ENCODE measurements at regions not wholly inside any gene's neighbourhood (a gene's known extent, or its start where the extent isn't known, plus 50 kb on each side); places are given as distances from the start of the nearest gene placed in this dataset.
"Not testable (repeated sequence)": the region's sequence is repeated elsewhere in the genome, so short reads cannot be mapped to it uniquely, and the experiment has no call there.

DNA sequence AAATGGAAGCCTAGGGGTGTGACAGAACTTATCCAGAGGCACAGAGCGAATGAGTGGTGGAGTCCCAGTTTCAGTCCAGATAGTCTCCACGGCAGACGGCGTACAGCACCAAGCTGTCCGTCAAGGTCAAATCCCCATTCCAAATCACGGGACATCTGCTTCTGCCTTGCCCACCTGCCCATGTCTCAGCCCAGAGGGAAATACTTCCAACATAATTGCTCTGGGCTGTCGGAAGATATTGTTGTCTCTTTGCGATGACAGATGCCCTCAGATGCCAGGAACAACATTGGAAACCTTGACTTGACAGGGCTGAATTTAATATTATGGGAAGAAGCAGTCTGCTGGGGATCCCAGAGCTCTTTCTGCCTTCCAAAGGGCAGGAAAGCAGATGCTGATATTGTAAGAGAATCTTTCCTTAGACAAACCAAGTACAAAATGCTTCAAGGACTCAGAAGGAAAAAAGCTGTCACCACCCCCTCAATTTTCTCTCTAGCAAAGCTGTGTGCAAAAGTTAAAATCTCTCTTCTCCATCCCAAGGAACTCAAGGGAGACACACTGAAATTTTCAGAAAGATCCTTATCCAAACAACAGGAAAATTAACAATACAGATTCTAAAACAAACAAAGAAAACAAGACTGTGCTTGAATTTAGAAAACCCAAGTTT, 364.0 kb downstream of the LRATD1 start:
- H3K27me3 ChIP-seq (ENCODE audit: insufficient read depth, poor library complexity, severe bottlenecking): no peaks in the 10 kb centered on the region
- H3K4me3 ChIP-seq (replicated peaks; ENCODE audit: insufficient read depth, low read length): no peak overlapping the region
- no peak for TF ChIP-seq SPI1 (IDR thresholded peaks at IDR 0.05; ENCODE audit: borderline replicate concordance, low read depth)
- TF ChIP-seq, protein P1, sequence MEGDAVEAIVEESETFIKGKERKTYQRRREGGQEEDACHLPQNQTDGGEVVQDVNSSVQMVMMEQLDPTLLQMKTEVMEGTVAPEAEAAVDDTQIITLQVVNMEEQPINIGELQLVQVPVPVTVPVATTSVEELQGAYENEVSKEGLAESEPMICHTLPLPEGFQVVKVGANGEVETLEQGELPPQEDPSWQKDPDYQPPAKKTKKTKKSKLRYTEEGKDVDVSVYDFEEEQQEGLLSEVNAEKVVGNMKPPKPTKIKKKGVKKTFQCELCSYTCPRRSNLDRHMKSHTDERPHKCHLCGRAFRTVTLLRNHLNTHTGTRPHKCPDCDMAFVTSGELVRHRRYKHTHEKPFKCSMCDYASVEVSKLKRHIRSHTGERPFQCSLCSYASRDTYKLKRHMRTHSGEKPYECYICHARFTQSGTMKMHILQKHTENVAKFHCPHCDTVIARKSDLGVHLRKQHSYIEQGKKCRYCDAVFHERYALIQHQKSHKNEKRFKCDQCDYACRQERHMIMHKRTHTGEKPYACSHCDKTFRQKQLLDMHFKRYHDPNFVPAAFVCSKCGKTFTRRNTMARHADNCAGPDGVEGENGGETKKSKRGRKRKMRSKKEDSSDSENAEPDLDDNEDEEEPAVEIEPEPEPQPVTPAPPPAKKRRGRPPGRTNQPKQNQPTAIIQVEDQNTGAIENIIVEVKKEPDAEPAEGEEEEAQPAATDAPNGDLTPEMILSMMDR (IDR thresholded peaks at IDR 0.05; ENCODE audit: insufficient read depth, low read length): no peak
- no peak for DNase-seq (ENCODE audit: low read depth in 1 of 2, low spot score in 1 of 2)
- H3K27ac ChIP-seq (replicated peaks): no peak overlapping the region

DNA sequence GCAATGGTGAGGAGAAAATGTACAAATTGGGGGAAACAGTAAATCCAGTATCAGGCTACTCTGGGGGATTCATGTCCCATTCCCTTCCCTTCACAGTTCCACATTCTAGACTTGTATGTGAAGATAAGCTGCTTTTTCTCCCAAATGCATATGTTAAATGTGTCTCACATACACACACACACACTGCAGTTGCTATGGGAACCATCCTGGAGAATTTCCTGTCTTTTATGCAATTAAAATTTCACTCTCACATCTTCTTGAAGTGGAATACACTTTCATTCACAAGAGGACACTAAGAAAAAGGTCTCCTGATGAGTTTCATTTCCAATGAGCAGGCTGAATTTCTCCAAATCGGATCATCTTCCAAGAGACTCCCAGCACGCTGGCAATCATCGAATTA, 366.0 kb downstream of the LRATD1 start:
- no peaks in the 10 kb centered on the region for H3K27me3 ChIP-seq (ENCODE audit: insufficient read depth, poor library complexity, severe bottlenecking)
- H3K4me3 ChIP-seq (replicated peaks; ENCODE audit: insufficient read depth, low read length): no peak overlapping the region
- no peak for DNase-seq (ENCODE audit: low read depth in 1 of 2, low spot score in 1 of 2)
- H3K27ac ChIP-seq (replicated peaks): no peak overlapping the region
- TF ChIP-seq SPI1 (IDR thresholded peaks at IDR 0.05; ENCODE audit: borderline replicate concordance, low read depth) (no peak), POLR2AphosphoS5 (IDR thresholded peaks at IDR 0.05; ENCODE audit: low read depth) (no peak), GABPA (IDR thresholded peaks at IDR 0.05; ENCODE audit: low read depth) (no peak)
- TF ChIP-seq, protein P1 (IDR thresholded peaks at IDR 0.05; ENCODE audit: insufficient read depth, low read length): no peak
- TF ChIP-seq, protein P2, sequence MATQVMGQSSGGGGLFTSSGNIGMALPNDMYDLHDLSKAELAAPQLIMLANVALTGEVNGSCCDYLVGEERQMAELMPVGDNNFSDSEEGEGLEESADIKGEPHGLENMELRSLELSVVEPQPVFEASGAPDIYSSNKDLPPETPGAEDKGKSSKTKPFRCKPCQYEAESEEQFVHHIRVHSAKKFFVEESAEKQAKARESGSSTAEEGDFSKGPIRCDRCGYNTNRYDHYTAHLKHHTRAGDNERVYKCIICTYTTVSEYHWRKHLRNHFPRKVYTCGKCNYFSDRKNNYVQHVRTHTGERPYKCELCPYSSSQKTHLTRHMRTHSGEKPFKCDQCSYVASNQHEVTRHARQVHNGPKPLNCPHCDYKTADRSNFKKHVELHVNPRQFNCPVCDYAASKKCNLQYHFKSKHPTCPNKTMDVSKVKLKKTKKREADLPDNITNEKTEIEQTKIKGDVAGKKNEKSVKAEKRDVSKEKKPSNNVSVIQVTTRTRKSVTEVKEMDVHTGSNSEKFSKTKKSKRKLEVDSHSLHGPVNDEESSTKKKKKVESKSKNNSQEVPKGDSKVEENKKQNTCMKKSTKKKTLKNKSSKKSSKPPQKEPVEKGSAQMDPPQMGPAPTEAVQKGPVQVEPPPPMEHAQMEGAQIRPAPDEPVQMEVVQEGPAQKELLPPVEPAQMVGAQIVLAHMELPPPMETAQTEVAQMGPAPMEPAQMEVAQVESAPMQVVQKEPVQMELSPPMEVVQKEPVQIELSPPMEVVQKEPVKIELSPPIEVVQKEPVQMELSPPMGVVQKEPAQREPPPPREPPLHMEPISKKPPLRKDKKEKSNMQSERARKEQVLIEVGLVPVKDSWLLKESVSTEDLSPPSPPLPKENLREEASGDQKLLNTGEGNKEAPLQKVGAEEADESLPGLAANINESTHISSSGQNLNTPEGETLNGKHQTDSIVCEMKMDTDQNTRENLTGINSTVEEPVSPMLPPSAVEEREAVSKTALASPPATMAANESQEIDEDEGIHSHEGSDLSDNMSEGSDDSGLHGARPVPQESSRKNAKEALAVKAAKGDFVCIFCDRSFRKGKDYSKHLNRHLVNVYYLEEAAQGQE (IDR thresholded peaks at IDR 0.05; ENCODE audit: insufficient replicate concordance, low read depth): no peak

DNA sequence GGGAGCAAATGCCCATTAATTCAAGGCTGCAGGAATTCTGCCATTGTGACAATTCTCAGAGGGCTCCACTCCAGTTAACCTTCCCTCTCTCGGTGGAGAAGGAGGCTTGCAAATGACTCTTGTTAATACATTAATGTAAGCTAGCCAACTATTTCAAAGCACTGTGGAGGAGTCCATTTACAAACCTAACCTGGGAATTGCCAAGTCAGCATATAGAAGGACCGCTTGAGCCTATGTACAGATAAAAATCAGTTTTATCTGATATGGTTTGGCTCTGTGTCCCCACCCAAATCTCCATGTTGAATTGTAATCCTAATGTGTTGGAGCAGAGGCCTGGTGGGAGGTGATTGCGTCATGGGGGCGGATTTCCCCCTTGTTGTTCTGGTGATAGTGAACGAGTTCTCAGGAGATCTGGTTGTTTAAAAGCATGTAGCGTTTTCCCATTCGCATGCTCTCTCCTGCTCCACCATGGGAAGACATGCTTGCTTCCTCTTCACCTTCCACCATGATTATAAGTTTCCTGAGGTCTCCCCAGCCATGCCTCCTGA, 366.7 kb downstream of the LRATD1 start:
- Histone ChIP-seq H3K27ac (replicated peaks) (no peak overlapping the region), H3K27me3 (ENCODE audit: insufficient read depth, poor library complexity, severe bottlenecking) (no peaks in the 10 kb centered on the region), H3K4me3 (replicated peaks; ENCODE audit: insufficient read depth, low read length) (no peak overlapping the region)
- no peak for DNase-seq (ENCODE audit: low read depth in 1 of 2, low spot score in 1 of 2)
- TF ChIP-seq SPI1 (IDR thresholded peaks at IDR 0.05; ENCODE audit: borderline replicate concordance, low read depth) (no peak), POLR2AphosphoS5 (IDR thresholded peaks at IDR 0.05; ENCODE audit: low read depth) (no peak), GABPA (IDR thresholded peaks at IDR 0.05; ENCODE audit: low read depth) (no peak)
- TF ChIP-seq, protein P2 (IDR thresholded peaks at IDR 0.05; ENCODE audit: insufficient replicate concordance, low read depth): no peak
- TF ChIP-seq, protein P1 (IDR thresholded peaks at IDR 0.05; ENCODE audit: insufficient read depth, low read length): no peak

DNA sequence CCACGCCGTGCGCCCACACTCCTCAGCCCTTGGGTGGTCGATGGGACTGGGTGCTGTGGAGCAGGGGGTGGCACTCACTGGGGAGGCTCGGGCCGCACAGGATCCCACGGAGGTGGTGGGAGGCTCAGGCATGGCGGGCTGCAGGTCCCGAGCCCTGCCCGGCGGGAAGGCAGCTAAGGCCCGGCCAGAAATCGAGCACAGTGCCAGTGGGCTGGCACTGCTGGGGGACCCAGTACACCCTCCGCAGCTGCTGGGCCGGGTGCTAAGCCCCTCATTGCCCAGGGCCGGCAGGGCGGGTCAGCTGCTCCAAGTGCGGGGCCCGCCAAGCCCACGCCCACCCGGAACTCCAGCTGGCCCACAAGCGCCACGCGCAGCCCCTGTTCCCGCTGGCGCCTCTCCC, 370.0 kb downstream of the LRATD1 start:
- H3K27me3 ChIP-seq (ENCODE audit: insufficient read depth, poor library complexity, severe bottlenecking); DNase-seq (ENCODE audit: low read depth in 1 of 2, low spot score in 1 of 2); H3K4me3 ChIP-seq (replicated peaks; ENCODE audit: insufficient read depth, low read length); H3K27ac ChIP-seq (replicated peaks): not testable (repeated sequence)

Measured in HL-60 (cell line).